Peyer's patch (tissue), 4 donors: ENCODE measurements at regions not wholly inside any gene's neighbourhood (a gene's known extent, or its start where the extent isn't known, plus 50 kb on each side); places are given as distances from the start of the nearest gene placed in this dataset.

ENCODE experiments used
- DNase-seq, 3 donors: peaks; one replicate each; pipeline ENCODE4 v3.0.0-alpha.2; 2017 to 2019
- H3K27ac ChIP-seq, 4 donors: fragments of 200-600 bp; sonication (generic); one replicate each; pipeline ENCODE4 v1.5.1; 2016 to 2019
- H3K27me3 ChIP-seq, 2 donors: fragments of 200-600 bp; sonication (generic); one replicate each; pipeline ENCODE4 v1.5.1; 2019
- H3K36me3 ChIP-seq, 3 donors: fragments of 200-600 bp; sonication (generic); one replicate each; pipeline ENCODE4 v1.5.1; 2016 to 2019
- H3K4me1 ChIP-seq, 4 donors: fragments of 200-600 bp; sonication (generic); one replicate each; pipeline ENCODE4 v1.5.1; 2016 to 2019
- H3K4me3 ChIP-seq, 4 donors: fragments of 200-600 bp; sonication (generic); 1 replicate in 3 of 4; 2 replicates in 1 of 4; pipeline ENCODE4 v1.5.1; 2016 to 2019; ENCODE audit warnings: mild to moderate bottlenecking in 1 of 4
- H3K9me3 ChIP-seq, 4 donors: fragments of 200-600 bp; sonication (generic); one replicate each; pipeline ENCODE4 v1.5.1; 2016 to 2019; ENCODE audit warnings: mild to moderate bottlenecking in 1 of 4
- POLR2A ChIP-seq, 2 donors: fragments of 450-650 bp; IDR thresholded peaks; one replicate each; pipeline ENCODE4 v1.5.1; 2017; ENCODE audit warnings: antibody characterized with exemption in 2 of 2, mild to moderate bottlenecking in 2 of 2, moderate library complexity in 2 of 2
- TF ChIP-seq, protein P1 (sequence below), 6 experiments: fragments of 450-650 bp in 4 of 6; fragments of 200-600 bp in 2 of 6; sonication (generic) in 1 of 6; IDR thresholded peaks; one replicate each; pipeline ENCODE4 v1.5.1; 2017 to 2019; ENCODE audit warnings: antibody characterized with exemption in 6 of 6, mild to moderate bottlenecking in 3 of 6, moderate library complexity in 1 of 6

DNA sequence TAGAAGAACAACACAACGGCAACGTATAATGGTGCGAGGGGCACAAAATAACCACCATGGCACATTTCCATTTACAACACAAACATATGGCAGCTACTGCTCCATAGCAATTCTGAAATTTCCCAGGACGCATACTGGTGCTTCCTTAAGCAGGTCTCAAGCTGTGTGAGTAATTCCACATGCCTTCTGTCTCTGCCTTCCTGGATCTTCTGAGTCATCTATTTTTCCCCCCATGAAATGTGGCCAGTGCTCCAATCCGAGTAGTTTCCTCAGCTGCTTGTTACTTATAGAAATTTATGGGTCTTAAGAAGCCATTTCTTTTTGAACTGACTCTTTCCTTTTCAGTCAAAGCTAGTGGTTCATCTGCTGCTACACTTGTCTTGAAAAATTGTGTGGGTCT, 256.6 kb upstream of the KLF6 start:
- Histone ChIP-seq H3K36me3 (no peaks in the 10 kb centered on the region), H3K4me3 (no peak overlapping the region), H3K27ac (no peak overlapping the region), H3K27me3 (no peaks in the 10 kb centered on the region), H3K9me3 (peaks cover 0 to 12% (median 3%) of the 10 kb centered on the region in 4 donors), H3K4me1 (no peaks in the 10 kb centered on the region)
- no peak for DNase-seq
- TF ChIP-seq, protein P1, sequence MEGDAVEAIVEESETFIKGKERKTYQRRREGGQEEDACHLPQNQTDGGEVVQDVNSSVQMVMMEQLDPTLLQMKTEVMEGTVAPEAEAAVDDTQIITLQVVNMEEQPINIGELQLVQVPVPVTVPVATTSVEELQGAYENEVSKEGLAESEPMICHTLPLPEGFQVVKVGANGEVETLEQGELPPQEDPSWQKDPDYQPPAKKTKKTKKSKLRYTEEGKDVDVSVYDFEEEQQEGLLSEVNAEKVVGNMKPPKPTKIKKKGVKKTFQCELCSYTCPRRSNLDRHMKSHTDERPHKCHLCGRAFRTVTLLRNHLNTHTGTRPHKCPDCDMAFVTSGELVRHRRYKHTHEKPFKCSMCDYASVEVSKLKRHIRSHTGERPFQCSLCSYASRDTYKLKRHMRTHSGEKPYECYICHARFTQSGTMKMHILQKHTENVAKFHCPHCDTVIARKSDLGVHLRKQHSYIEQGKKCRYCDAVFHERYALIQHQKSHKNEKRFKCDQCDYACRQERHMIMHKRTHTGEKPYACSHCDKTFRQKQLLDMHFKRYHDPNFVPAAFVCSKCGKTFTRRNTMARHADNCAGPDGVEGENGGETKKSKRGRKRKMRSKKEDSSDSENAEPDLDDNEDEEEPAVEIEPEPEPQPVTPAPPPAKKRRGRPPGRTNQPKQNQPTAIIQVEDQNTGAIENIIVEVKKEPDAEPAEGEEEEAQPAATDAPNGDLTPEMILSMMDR (IDR thresholded peaks at IDR 0.05) = no peak
- TF ChIP-seq POLR2A (IDR thresholded peaks at IDR 0.05) = no peak

DNA sequence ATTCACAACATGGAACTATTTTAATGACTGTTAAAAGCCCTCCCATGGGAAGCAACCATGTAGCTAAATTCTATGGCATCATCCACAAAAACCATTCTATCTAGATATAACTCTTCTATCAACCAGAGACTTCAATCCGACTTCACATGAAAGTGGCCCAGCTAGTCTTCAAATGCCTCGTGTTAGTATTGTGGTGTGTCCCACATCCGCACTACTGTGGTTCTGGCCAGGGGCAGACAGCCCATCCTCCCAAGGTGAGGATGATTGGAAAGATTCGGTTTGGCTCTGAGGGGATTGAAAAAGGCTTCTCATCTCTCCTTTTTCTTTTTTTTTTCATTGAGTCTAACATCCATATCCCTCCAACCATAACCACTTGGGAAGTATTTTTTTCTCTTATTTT, 253.0 kb upstream of the KLF6 start:
- peaks cover 0 to 12% (median 3%) of the 10 kb centered on the region in 4 donors for H3K9me3 ChIP-seq
- H3K36me3 ChIP-seq = no peaks in the 10 kb centered on the region
- no peak overlapping the region for H3K27ac ChIP-seq
- no peaks in the 10 kb centered on the region for H3K27me3 ChIP-seq
- DNase-seq = no peak
- H3K4me3 ChIP-seq = no peak overlapping the region
- H3K4me1 ChIP-seq = peaks cover 0 to 11% (median 0%) of the 10 kb centered on the region in 4 donors
- TF ChIP-seq, protein P1 (IDR thresholded peaks at IDR 0.05) = no peak
- TF ChIP-seq POLR2A (IDR thresholded peaks at IDR 0.05) = no peak

DNA sequence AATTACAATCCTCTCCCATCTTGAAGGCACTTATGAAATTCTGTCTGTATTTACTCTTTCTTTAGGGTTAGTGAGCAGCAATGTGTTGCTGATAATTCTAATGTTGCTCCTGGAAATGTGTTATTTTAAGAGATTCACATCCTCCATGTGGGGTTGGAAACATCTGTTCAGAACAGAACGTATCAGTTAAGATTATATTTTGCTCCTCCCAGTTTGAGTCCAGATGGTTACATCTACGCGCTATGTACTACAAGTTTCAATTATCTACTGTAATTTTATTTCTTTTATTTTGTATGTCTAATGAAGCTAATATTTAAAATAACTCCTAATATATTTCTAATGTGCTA, 250.6 kb upstream of the KLF6 start:
- no peak overlapping the region for H3K4me3 ChIP-seq
- no peaks in the 10 kb centered on the region for H3K27me3 ChIP-seq
- TF ChIP-seq POLR2A (IDR thresholded peaks at IDR 0.05) = no peak
- TF ChIP-seq, protein P1 (IDR thresholded peaks at IDR 0.05) = no peak
- H3K27ac ChIP-seq = peak overlapping the region in 3 of 4 donors; percentile 37 to 71 (median 53)
- no peaks in the 10 kb centered on the region for H3K9me3 ChIP-seq
- H3K4me1 ChIP-seq = peaks cover 0 to 11% (median 0%) of the 10 kb centered on the region in 4 donors
- no peaks in the 10 kb centered on the region for H3K36me3 ChIP-seq
- DNase-seq = no peak

DNA sequence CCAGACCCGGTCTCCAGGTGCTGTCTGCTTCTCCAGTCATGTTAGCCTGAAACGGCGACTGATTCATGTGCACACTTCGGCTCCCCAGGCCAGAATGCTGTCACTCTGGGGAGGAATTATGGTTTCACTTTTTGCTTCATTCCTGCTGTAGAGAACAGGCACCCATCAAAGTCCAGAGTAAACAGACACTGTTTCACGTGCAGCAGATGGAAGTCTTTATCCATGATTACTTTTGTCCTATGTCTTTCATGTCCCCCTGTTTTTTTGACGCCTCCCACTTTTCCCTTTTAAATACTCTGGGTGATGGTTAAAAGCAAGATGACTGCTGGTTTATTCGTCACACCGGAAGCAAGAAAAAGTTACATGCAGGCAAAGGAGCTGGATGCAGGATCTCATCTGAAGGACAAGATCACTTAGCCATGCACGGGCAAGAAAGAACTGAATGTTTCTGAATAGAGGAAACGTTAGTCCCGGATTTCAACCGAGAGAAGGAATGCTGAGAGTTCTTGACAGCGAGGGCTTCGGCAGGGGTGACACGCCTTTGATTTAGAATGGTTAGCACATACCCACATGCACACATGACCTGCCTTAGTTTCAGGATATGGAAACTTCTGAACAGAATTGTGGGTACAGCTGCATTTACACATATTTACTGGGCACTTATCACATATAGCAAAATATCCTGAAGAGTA, 250.0 kb upstream of the KLF6 start:
- DNase-seq = no peak
- peak overlapping the region; percentile 37 to 71 (median 50) for H3K27ac ChIP-seq

DNA sequence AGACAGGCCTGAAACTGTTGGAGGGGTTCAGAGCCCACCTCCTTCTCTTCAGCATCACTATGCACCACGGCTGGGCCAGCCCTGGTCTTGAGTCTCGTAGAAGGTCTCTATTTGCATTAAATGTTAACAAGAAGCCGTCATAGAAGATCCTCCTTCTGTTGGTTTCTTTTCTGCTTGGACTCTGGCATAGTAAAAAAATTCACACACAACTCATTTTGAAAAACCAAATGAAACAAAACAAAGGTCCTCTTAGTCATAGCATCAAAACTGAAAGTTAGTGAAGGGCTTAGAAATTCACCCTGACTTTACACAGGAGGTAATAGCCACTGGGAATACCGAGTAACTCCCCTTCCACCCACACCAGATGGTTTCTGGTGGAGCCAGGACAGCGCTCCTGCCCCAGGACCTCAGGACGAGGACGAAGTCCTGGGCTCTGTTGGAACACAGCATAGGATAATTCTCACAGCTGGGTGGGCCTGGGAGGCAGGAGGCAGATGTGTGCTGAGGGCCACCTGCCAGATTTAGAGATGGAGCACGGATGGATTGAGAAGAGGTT, 248.4 kb upstream of the KLF6 start:
- no peak for DNase-seq
- TF ChIP-seq, protein P1 (IDR thresholded peaks at IDR 0.05) = no peak
- TF ChIP-seq POLR2A (IDR thresholded peaks at IDR 0.05) = no peak
- Histone ChIP-seq H3K4me1 (peaks cover 0 to 11% (median 0%) of the 10 kb centered on the region in 4 donors), H3K9me3 (no peaks in the 10 kb centered on the region), H3K36me3 (no peaks in the 10 kb centered on the region), H3K27me3 (no peaks in the 10 kb centered on the region), H3K27ac (peak overlapping the region in 1 of 4 donors; percentile 22), H3K4me3 (no peak overlapping the region)

More for the DNA sequence above, 250.0 kb upstream of the KLF6 start:
- Histone ChIP-seq H3K4me3 (peak overlapping the region in 3 of 4 donors; percentile 8 to 36 (median 26)), H3K9me3 (no peaks in the 10 kb centered on the region), H3K27me3 (no peaks in the 10 kb centered on the region), H3K4me1 (peaks cover 0 to 11% (median 0%) of the 10 kb centered on the region in 4 donors), H3K36me3 (no peaks in the 10 kb centered on the region)
- TF ChIP-seq, protein P1 (IDR thresholded peaks at IDR 0.05) = no peak
- TF ChIP-seq POLR2A (IDR thresholded peaks at IDR 0.05) = no peak
